ENCODE measurements at regions not wholly inside any gene's neighbourhood (a gene's known extent, or its start where the extent isn't known, plus 50 kb on each side); places are given as distances from the start of the nearest gene placed in this dataset.

DNA sequence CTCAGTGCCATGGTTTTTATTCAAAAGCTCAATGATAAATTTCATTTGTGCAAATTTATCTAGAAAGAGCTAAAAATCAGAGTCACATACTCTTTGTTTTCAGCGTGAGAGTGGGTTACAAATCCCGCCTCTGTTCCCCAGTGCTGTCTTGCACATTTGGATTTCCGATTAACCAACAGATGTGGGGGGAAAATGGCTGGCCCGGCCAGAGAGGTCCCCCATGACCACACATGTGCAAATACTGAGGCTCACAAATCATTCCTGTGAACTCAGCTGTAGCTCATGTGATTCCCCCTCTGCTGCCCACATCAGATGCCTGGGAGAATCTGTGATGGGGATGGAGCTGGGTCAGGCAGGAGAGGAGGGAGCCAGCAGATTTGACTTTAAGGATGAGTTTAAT is 168.7 kb downstream of the PAX1 start (continued):
- TF ChIP-seq, protein P1, sequence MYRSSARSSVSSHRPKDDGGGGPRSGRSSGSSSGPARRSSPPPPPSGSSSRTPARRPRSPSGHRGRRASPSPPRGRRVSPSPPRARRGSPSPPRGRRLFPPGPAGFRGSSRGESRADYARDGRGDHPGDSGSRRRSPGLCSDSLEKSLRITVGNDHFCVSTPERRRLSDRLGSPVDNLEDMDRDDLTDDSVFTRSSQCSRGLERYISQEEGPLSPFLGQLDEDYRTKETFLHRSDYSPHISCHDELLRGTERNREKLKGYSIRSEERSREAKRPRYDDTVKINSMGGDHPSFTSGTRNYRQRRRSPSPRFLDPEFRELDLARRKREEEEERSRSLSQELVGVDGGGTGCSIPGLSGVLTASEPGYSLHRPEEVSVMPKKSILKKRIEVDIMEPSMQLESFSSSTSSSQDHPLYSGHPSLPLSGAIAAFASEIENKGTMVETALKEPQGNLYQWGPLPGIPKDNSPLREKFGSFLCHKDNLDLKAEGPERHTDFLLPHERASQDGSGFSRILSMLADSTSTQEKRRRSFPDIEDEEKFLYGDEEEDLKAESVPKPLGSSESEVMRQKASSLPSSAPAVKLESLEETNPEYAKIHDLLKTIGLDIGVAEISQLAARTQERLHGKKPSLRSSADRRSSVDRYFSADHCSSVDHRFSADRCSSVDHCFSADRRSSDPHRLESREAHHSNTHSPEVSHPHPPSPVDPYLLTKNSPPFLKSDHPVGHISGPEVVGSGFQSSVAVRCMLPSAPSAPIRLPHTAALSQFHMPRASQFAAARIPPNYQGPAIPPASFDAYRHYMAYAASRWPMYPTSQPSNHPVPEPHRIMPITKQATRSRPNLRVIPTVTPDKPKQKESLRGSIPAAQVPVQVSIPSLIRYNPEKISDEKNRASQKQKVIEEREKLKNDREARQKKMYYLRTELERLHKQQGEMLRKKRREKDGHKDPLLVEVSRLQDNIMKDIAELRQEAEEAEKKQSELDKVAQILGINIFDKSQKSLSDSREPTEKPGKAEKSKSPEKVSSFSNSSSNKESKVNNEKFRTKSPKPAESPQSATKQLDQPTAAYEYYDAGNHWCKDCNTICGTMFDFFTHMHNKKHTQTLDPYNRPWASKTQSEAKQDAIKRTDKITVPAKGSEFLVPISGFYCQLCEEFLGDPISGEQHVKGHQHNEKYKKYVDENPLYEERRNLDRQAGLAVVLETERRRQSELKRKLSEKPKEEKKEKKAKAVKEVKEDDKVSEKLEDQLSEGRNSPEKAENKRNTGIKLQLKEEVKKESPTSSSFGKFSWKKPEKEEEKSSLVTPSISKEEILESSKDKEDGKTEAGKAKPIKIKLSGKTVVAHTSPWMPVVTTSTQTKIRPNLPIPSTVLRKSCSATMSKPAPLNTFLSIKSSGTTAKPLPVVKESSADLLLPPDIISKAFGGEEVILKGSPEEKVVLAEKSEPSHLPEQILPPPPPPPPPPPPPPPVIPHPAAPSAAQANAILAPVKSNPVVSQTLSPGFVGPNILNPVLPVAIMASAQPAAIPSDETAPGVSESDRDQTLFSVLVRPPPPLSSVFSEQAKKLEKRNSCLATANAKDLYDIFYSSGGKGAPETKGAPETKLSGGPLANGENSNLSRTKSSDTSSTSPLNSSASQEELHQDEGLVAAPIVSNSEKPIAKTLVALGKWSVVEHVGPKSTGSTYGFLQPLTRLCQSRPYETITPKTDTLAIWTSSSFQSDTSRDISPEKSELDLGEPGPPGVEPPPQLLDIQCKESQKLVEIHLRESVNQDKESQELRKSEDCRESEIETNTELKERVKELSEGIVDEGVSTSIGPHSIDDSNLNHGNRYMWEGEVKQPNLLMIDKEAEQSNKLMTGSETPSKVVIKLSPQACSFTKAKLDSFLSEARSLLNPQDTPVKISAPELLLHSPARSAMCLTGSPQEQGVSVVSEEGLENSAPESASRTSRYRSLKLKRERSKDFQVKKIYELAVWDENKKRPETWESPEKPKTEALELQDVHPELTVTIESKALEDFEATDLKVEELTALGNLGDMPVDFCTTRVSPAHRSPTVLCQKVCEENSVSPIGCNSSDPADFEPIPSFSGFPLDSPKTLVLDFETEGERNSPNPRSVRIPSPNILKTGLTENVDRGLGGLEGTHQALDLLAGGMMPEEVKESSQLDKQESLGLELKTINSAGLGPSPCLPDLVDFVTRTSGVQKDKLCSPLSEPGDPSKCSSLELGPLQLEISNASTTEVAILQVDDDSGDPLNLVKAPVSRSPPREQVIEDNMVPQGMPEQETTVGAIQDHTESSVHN (IDR thresholded peaks at IDR 0.05; ENCODE audit: borderline replicate concordance in 1 of 2, low read depth in 1 of 2), result no peak
- TF ChIP-seq GTF2B (IDR thresholded peaks at IDR 0.05; ENCODE audit: extremely low read depth, insufficient read length) (no peak), TCF15 (CRISPR knock-in tag; IDR thresholded peaks at IDR 0.05) (no peak), TEAD1 (CRISPR knock-in tag; IDR thresholded peaks at IDR 0.05) (no peak)

Data from K562 (cell line).